Chondrocyte (in vitro differentiated cells): ENCODE measurements at regions not wholly inside any gene's neighbourhood (a gene's known extent, or its start where the extent isn't known, plus 50 kb on each side); places are given as distances from the start of the nearest gene placed in this dataset.

Source experiments
- DNase-seq: peaks from one replicate; pipeline ENCODE4 v3.0.0; 2021; ENCODE audit warnings: mixed read lengths, low spot score
- H3K27ac Mint-ChIP-seq: one replicate; pipeline ENCODE4 v1.8.0; 2021; ENCODE audit warnings: mild to moderate bottlenecking, moderate library complexity, mixed read lengths; ENCODE audit not compliant: unreplicated experiment
- H3K27me3 Mint-ChIP-seq: 2 replicates; pipeline ENCODE4 v1.8.0; 2021; ENCODE audit warnings: low read depth, mixed read lengths
- H3K36me3 Mint-ChIP-seq: 2 replicates; pipeline ENCODE4 v1.8.0; 2021; ENCODE audit warnings: low read depth, mixed read lengths
- H3K4me1 Mint-ChIP-seq: 2 replicates; pipeline ENCODE4 v1.8.0; 2021; ENCODE audit warnings: low read depth, mild to moderate bottlenecking, mixed read lengths
- H3K4me3 Mint-ChIP-seq: one replicate; pipeline ENCODE4 v1.8.0; 2021; ENCODE audit warnings: mild to moderate bottlenecking, moderate library complexity, mixed read lengths; ENCODE audit not compliant: unreplicated experiment
- H3K9me3 Mint-ChIP-seq: 2 replicates; pipeline ENCODE4 v1.8.0; 2021; ENCODE audit warnings: low read depth, mixed read lengths
- TF ChIP-seq, protein P1 (sequence below): fragments of 200-600 bp; sonication (generic); IDR thresholded peaks from 2 replicates; pipeline ENCODE4 v1.5.0; 2021; ENCODE audit warnings: antibody characterized with exemption, mild to moderate bottlenecking, moderate library complexity

DNA sequence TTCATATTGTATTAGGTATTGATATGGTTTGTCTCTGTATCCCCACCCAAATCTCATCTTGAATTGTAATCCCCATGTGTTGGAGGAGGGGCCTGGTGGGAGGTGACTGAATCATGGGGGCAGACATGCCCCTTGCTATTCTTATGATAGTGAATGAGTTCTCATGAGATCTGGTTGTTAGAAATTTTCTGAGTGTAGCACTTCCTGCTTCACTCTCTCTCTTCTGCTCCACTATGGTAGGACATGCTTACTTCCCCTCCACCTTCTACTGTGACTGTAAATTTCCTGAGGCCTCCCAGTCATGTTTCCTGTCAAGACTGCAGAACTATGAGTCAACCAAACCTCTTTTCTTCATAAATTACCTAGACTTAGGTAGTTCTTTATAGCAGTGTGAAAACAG, 187.4 kb upstream of the SLC24A2 start:
- no peaks in the 10 kb centered on the region for H3K4me1 Mint-ChIP-seq
- no peaks in the 10 kb centered on the region for H3K36me3 Mint-ChIP-seq
- no peak overlapping the region for H3K4me3 Mint-ChIP-seq
- TF ChIP-seq, protein P1, sequence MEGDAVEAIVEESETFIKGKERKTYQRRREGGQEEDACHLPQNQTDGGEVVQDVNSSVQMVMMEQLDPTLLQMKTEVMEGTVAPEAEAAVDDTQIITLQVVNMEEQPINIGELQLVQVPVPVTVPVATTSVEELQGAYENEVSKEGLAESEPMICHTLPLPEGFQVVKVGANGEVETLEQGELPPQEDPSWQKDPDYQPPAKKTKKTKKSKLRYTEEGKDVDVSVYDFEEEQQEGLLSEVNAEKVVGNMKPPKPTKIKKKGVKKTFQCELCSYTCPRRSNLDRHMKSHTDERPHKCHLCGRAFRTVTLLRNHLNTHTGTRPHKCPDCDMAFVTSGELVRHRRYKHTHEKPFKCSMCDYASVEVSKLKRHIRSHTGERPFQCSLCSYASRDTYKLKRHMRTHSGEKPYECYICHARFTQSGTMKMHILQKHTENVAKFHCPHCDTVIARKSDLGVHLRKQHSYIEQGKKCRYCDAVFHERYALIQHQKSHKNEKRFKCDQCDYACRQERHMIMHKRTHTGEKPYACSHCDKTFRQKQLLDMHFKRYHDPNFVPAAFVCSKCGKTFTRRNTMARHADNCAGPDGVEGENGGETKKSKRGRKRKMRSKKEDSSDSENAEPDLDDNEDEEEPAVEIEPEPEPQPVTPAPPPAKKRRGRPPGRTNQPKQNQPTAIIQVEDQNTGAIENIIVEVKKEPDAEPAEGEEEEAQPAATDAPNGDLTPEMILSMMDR, result no peak
- no peaks in the 10 kb centered on the region for H3K9me3 Mint-ChIP-seq
- no peak for DNase-seq
- peaks cover 4% of the 10 kb centered on the region for H3K27me3 Mint-ChIP-seq
- no peak overlapping the region for H3K27ac Mint-ChIP-seq

DNA sequence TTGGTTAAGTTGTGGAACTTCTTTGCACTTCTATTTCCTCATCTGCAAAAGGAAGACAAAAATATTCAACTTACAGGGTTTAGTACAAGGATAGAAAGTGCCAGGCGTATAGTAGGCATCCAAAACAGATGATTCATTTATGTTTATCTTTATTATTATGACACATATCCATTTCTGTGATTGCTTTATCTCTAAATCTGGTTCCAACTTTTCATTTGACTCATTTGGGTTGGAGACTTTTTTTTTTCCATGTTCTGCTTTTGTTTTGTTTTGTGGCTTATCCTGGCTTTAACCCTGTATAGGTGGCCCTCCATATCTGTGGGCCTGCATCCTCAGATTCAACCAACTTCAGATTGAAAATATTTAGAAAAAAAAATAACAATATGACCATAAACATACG, 186.7 kb upstream of the SLC24A2 start:
- DNase-seq, result no peak
- peaks cover 4% of the 10 kb centered on the region for H3K27me3 Mint-ChIP-seq
- no peaks in the 10 kb centered on the region for H3K9me3 Mint-ChIP-seq
- H3K4me1 Mint-ChIP-seq, result no peaks in the 10 kb centered on the region
- H3K36me3 Mint-ChIP-seq, result no peaks in the 10 kb centered on the region
- TF ChIP-seq, protein P1, result no peak
- no peak overlapping the region for H3K4me3 Mint-ChIP-seq
- no peak overlapping the region for H3K27ac Mint-ChIP-seq

DNA sequence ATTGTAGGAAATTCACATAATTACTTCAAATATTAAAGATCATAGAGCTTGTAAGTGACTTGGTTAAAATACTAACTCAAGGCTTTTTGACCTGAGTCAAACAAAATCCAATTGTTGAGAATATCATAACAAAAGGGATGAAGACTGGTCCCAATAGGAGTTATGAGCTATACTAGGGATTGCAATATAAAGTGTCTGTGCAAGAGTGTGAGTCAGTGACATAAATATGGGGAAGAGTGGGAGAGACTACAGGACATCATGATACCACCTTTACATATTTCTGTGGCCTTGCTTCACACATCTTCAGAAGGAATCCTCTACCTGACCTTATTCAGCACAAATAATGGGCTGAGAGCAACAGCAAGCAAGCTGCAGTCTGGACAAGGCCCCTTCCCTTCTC, 180.9 kb upstream of the SLC24A2 start:
- TF ChIP-seq, protein P1, result no peak
- DNase-seq, result no peak
- Mint-ChIP-seq H3K4me3 (no peak overlapping the region), H3K9me3 (no peaks in the 10 kb centered on the region), H3K27me3 (peaks cover 6% of the 10 kb centered on the region), H3K27ac (no peak overlapping the region), H3K36me3 (no peaks in the 10 kb centered on the region), H3K4me1 (peaks cover 8% of the 10 kb centered on the region)

DNA sequence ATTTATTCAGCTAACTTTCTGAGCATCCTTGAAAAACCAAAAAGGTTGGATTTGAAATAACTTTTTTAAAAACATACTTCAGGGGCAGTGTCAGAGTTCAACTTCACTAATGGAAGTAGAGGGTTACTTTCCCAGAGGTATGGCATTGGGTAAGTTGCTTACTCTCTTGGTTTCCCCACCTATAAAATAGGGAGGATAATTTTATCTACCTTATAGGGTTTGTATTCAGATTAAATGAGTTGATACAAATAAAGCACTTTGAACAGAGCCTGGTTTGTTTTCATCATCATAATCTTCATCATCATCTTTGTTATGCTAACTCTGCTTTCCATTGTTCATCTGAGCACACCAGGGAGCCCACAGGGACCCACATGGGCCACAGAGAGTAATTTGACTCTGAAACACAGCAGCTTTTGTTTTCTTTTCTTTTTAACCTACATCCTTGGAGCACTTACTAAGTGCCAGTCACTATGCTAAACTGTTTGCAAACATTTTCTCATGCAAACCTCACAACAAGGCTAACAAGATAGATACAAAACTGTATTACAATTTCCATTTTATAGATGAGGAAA, 179.1 kb upstream of the SLC24A2 start:
- H3K27ac Mint-ChIP-seq, result no peak overlapping the region
- no peaks in the 10 kb centered on the region for H3K9me3 Mint-ChIP-seq
- H3K36me3 Mint-ChIP-seq, result no peaks in the 10 kb centered on the region
- DNase-seq, result no peak
- peaks cover 6% of the 10 kb centered on the region for H3K27me3 Mint-ChIP-seq
- H3K4me1 Mint-ChIP-seq, result peaks cover 8% of the 10 kb centered on the region
- H3K4me3 Mint-ChIP-seq, result no peak overlapping the region
- TF ChIP-seq, protein P1, result no peak

DNA sequence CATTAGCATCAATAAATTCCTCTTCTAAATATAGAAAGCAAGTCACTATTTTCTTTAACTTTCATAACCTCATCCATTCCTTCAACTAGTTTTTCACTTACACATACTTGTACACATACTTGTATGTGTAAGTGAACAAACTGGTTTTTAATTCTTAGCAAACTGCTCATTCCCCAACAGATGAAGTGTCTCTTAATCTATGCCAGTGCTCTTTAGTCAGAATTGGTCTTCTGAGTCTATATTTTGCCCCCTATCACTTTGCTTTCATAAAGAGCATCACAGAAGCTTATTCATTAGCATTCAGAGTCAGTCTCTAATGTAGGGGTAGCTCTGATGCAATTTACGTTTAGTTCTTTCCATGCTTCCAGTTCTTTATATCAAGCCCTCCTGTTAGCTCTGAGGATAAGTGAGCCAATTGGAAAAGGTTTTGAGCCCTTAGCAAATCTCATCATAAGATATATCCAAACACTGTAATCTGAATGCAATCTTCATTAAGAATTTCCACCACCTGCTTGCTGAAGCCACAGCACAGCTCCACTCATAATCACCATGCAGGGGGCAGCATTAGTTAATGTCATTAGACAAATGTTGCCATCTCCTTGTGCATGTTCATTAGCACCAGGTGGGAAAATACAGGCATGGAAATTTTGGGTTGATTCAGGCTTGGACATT, 178.5 kb upstream of the SLC24A2 start:
- DNase-seq, result no peak
- Mint-ChIP-seq H3K4me3 (no peak overlapping the region), H3K36me3 (no peaks in the 10 kb centered on the region), H3K27ac (no peak overlapping the region), H3K9me3 (no peaks in the 10 kb centered on the region), H3K27me3 (peaks cover 6% of the 10 kb centered on the region), H3K4me1 (peaks cover 8% of the 10 kb centered on the region)
- TF ChIP-seq, protein P1, result no peak
